Ishikawa (cell line): ENCODE measurements at regions not wholly inside any gene's neighbourhood (a gene's known extent, or its start where the extent isn't known, plus 50 kb on each side); places are given as distances from the start of the nearest gene placed in this dataset.

ENCODE experiments used
- CEBPB ChIP-seq: IDR thresholded peaks from 2 replicates; pipeline ENCODE4 v1.6.1; 2012
- CREB1 ChIP-seq: IDR thresholded peaks from 2 replicates; pipeline ENCODE4 v1.6.1; 2012; ENCODE audit warnings: low read depth
- EGR1 ChIP-seq: IDR thresholded peaks from 2 replicates; pipeline ENCODE4 v1.6.1; 2012
- EP300 ChIP-seq: IDR thresholded peaks from 2 replicates; pipeline ENCODE4 v1.6.1; 2012; ENCODE audit warnings: borderline replicate concordance
- FOXM1 ChIP-seq: IDR thresholded peaks from 2 replicates; pipeline ENCODE4 v1.6.1; 2012; ENCODE audit warnings: low read depth, borderline replicate concordance
- NFIC ChIP-seq: IDR thresholded peaks from 2 replicates; pipeline ENCODE4 v1.6.1; 2012
- RAD21 ChIP-seq: IDR thresholded peaks from 2 replicates; pipeline ENCODE4 v1.6.1; 2012; ENCODE audit warnings: low read depth
- REST ChIP-seq: IDR thresholded peaks from 2 replicates; pipeline ENCODE4 v1.6.1; 2012; ENCODE audit warnings: low read depth, mild to moderate bottlenecking
- TAF1 ChIP-seq: IDR thresholded peaks from 2 replicates; pipeline ENCODE4 v1.6.1; 2012; ENCODE audit warnings: low read depth, mild to moderate bottlenecking
- TCF12 ChIP-seq: IDR thresholded peaks from 2 replicates; pipeline ENCODE4 v1.6.1; 2012; ENCODE audit warnings: low read depth
- TEAD4 ChIP-seq: IDR thresholded peaks from 2 replicates; pipeline ENCODE4 v1.6.1; 2012
- USF1 ChIP-seq: IDR thresholded peaks from 2 replicates; pipeline ENCODE4 v1.6.1; 2012
- YY1 ChIP-seq: IDR thresholded peaks from 2 replicates; pipeline ENCODE4 v1.6.1; 2012; ENCODE audit warnings: low read depth
- ZBTB7A ChIP-seq: IDR thresholded peaks from 2 replicates; pipeline ENCODE4 v1.6.1; 2012; ENCODE audit warnings: low read depth
- TF ChIP-seq, protein P1 (sequence below): IDR thresholded peaks from 2 replicates; pipeline ENCODE4 v1.6.1; 2012

GRCh38 chr6:40163924-40164323 lies 229.7 kb upstream of the MOCS1 start:
- TF ChIP-seq CEBPB (no peak), TCF12 (no peak), CREB1 (no peak), ZBTB7A (no peak), REST (no peak), TAF1 (no peak), RAD21 (no peak)

- no peak for TF ChIP-seq FOXM1
- TF ChIP-seq TEAD4: no peak
- TF ChIP-seq TCF12: no peak
Measured at GRCh38 chr6:40162074-40162473, 227.8 kb upstream of the MOCS1 start.

- TF ChIP-seq CEBPB (no peak), REST (no peak), YY1 (no peak), USF1 (no peak), TEAD4 (no peak), TAF1 (no peak), TCF12 (no peak), EP300 (no peak), ZBTB7A (no peak), NFIC (no peak), RAD21 (no peak), CREB1 (no peak), FOXM1 (no peak), EGR1 (no peak)
- TF ChIP-seq, protein P1, sequence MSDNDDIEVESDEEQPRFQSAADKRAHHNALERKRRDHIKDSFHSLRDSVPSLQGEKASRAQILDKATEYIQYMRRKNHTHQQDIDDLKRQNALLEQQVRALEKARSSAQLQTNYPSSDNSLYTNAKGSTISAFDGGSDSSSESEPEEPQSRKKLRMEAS: no peak
Measured at GRCh38 chr6:40160826-40161225, 226.6 kb upstream of the MOCS1 start.

- TF ChIP-seq RAD21 (no peak), YY1 (no peak), EGR1 (no peak), TEAD4 (no peak), CEBPB (no peak), NFIC (no peak), TAF1 (no peak), REST (no peak), USF1 (no peak), CREB1 (no peak), FOXM1 (no peak), TCF12 (no peak), ZBTB7A (no peak)
- TF ChIP-seq, protein P1: no peak
Measured at GRCh38 chr6:40159865-40160264, 225.6 kb upstream of the MOCS1 start.
